Panc1 (cell line): ENCODE measurements at regions not wholly inside any gene's neighbourhood (a gene's known extent, or its start where the extent isn't known, plus 50 kb on each side); places are given as distances from the start of the nearest gene placed in this dataset.

Source experiments
- CTCF ChIP-seq: fragments of 450-650 bp; IDR thresholded peaks from 2 replicates; pipeline ENCODE4 v1.5.1; 2017; ENCODE audit warnings: mild to moderate bottlenecking
- POLR2AphosphoS5 ChIP-seq: IDR thresholded peaks from 2 replicates; pipeline ENCODE4 v1.6.1; 2012; ENCODE audit warnings: mild to moderate bottlenecking, low read depth, low read length, moderate library complexity
- REST ChIP-seq, 2 experiments: IDR thresholded peaks; 2 replicates each; pipeline ENCODE4 v1.6.1; 2011 to 2012; ENCODE audit warnings: low read depth in 2 of 2, control low read depth in 1 of 2, low read length in 1 of 2, mild to moderate bottlenecking in 1 of 2, moderate library complexity in 1 of 2; ENCODE audit not compliant: insufficient read depth in 1 of 2

- TF ChIP-seq REST (IDR thresholded peaks at IDR 0.05; ENCODE audit: insufficient read depth in 1 of 2, low read depth in 2 of 2, low read length in 1 of 2) (no peak), CTCF (no peak), POLR2AphosphoS5 (no peak)
Observed at GRCh38 chr5:159430361-159431012, 100.2 kb upstream of the IL12B start.
